GM10266 (cell line): ENCODE measurements at regions not wholly inside any gene's neighbourhood (a gene's known extent, or its start where the extent isn't known, plus 50 kb on each side); places are given as distances from the start of the nearest gene placed in this dataset.

Experiments used
- DNase-seq: peaks from one replicate; pipeline ENCODE4 v3.0.0; 2012; ENCODE audit errors: extremely low spot score
- TF ChIP-seq, protein P1 (sequence below): IDR thresholded peaks from 2 replicates; pipeline ENCODE4 v1.5.1; 2012; ENCODE audit warnings: mild to moderate bottlenecking, low read depth; ENCODE audit not compliant: control insufficient read depth, insufficient read depth; ENCODE audit errors: missing control alignments

DNA sequence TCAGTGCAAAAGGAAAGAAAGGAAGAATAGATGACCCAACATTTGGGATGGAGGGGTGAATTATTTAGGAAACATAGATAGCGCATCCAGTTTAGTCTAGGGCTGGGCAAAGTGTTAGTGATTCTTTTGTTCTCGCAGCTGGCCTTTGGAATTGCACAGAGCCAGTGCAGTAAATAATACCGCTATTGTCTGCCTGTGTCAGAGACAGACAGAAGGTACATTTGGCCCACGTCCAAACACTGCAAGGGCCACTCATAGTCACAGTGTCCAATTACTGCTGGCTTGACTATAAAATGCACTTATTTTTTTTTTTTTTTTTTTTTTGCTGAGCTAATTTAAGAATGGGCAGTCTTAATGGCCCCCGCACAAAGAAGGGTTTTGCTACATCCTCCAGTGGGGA lies 638.6 kb downstream of the BCL11B start:
- TF ChIP-seq, protein P1, sequence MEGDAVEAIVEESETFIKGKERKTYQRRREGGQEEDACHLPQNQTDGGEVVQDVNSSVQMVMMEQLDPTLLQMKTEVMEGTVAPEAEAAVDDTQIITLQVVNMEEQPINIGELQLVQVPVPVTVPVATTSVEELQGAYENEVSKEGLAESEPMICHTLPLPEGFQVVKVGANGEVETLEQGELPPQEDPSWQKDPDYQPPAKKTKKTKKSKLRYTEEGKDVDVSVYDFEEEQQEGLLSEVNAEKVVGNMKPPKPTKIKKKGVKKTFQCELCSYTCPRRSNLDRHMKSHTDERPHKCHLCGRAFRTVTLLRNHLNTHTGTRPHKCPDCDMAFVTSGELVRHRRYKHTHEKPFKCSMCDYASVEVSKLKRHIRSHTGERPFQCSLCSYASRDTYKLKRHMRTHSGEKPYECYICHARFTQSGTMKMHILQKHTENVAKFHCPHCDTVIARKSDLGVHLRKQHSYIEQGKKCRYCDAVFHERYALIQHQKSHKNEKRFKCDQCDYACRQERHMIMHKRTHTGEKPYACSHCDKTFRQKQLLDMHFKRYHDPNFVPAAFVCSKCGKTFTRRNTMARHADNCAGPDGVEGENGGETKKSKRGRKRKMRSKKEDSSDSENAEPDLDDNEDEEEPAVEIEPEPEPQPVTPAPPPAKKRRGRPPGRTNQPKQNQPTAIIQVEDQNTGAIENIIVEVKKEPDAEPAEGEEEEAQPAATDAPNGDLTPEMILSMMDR: no peak
- DNase-seq: no peak

GRCh38 chr14:98634043-98634820 lies 637.8 kb downstream of the BCL11B start:
- DNase-seq: no peak
- TF ChIP-seq, protein P1: no peak

- TF ChIP-seq, protein P1: no peak
Measured at GRCh38 chr14:98638366-98638765, 633.6 kb downstream of the BCL11B start.

GRCh38 chr14:98647754-98648153 lies 624.2 kb downstream of the BCL11B start:
- TF ChIP-seq, protein P1: no peak

More at GRCh38 chr14:98638366-98638765, 633.6 kb downstream of the BCL11B start:
- DNase-seq: no peak

DNA sequence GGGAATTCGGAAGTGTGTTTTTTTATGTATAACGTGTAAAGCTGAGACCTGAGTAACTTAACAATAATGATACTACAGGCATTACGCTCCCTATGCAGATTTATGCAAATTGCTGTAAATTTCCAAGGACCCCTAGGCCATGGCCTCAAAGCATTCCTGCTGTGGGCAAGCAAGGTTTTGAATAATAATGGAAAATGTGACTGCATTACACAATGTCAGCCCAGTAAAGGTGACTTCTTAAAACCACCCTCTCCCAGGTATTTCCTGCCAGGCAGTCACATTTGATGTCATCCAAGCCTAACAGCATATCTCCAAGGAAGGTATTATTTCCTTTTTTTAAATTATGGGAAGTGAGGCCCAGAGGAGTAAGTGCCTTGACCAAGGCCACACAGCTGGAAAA lies 621.0 kb downstream of the BCL11B start:
- TF ChIP-seq, protein P1: no peak
- no peak for DNase-seq

More at GRCh38 chr14:98647754-98648153, 624.2 kb downstream of the BCL11B start:
- DNase-seq: no peak

DNA sequence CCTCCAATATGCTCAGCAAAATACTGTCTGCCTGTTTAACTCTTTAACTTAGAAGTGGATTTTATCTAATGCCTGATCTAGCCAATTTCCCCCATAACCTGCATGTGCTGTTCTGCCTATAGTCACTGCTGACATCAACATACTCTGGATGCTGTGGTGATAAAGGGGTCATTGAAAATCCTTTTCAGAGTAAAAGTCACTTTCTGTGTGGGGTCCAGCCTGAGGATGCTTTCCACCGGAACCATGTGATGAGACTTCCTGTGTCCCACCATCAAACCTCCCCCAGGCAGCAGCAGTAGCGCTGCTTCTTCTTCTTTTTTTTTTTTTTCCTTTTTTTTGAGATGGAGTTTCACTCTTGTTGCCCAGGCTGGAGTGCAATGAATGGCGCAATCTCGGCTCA lies 607.0 kb downstream of the BCL11B start:
- TF ChIP-seq, protein P1: no peak
- no peak for DNase-seq

GRCh38 chr14:98666545-98666944 lies 605.5 kb downstream of the BCL11B start:
- TF ChIP-seq, protein P1: no peak
- no peak for DNase-seq
